22Rv1 (cell line): ENCODE measurements at regions not wholly inside any gene's neighbourhood (a gene's known extent, or its start where the extent isn't known, plus 50 kb on each side); places are given as distances from the start of the nearest gene placed in this dataset.

ENCODE experiments used
- H3K27ac ChIP-seq: fragments of 450-650 bp; 2 replicates; pipeline ENCODE4 v1.5.1; 2017
- CTCF ChIP-seq: fragments of 450-650 bp; IDR thresholded peaks from 2 replicates; pipeline ENCODE4 v1.5.1; 2017; ENCODE audit warnings: mild to moderate bottlenecking
- ZFX ChIP-seq: fragments of 450-650 bp; IDR thresholded peaks from 2 replicates; pipeline ENCODE4 v1.6.1; 2017; ENCODE audit warnings: antibody characterized with exemption, borderline replicate concordance

DNA sequence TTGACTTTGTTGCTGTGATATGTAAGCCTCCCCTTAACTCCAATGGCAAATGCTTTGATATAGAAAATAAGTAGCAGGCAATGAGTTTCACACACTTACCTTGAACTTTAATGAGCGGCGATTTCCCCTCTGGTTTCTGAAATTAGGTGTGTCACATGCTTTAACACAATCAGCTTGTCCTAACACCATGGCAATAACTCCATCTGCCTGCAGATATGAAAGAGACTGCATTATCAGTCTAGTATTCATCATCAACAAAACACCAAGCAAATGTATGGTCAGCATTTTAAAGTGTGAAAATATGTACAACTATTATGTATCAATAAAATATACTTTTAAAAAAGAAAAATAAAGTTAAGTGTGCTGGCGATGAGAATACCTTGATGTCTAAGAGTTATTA lies 128.8 kb upstream of the FAM9B start:
- TF ChIP-seq CTCF (no peak), ZFX (no peak)
- H3K27ac ChIP-seq, result no peak overlapping the region

DNA sequence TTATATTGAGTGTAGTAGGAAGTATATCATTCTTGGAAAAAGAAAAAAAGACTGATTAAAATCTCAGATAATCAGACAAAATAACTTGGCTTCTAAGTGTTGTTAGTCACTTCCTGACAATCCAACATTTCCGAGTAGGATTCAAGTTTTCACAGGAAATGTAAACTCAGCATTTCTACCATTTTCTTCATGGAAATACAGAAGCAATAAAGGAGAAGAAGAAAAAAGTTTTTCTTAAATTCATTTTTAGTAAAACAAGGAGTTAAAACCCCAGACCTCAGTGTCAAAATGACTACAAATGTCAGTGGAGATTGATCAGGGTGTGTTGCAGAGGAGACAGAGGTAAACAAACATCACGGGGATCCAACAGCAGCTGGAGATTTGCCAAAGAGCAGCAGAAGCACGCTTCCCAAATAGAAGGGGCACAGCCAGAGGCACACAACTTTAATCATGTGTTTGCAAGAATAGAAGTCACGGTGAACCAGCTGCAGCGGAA lies 129.3 kb upstream of the FAM9B start:
- TF ChIP-seq CTCF, result no peak
- TF ChIP-seq ZFX, result no peak
- H3K27ac ChIP-seq, result no peak overlapping the region

GRCh38 chrX:9164086-9164485 lies 130.2 kb upstream of the FAM9B start:
- TF ChIP-seq ZFX (no peak), CTCF (no peak)
- H3K27ac ChIP-seq, result no peak overlapping the region

DNA sequence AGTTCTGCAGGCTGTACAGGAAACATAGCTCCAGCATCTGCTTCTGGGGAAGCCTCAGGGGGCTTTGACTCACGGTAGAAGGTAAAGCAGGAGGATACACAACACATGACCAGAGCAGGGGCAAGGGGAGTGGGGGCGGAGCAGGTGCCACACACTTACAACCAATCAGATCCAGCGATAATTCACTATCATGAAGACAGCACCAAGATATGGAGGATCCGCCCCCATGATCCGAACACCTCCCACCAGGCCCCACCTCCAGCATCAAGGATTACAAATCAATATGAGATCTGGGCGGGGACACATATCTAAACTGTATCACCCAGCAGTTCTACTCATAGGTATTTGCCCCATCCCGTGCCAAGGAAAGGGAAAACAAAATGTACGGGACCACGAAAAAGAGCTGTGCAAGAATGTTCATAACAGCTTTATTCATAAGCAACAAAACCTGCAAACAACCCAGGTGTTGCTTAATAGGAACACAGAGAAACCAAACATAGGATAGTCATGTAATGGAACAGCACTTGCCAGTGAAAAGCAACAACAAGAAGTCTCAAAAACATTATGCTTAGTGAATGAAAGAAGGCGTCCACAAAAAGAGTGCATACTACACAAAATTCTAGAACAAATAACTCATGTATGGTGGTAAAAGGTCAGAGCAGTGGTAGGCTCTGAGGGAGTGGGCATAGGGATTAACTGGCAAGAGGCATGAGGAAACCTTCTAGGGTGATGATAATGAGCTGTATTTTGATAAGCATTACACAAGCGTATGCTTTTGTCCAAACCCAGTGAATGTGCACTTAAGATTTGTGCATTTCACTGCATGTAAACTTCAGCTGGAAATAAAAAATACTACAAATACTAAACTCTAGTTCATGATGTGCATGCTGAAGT lies 130.9 kb upstream of the FAM9B start:
- TF ChIP-seq ZFX (no peak), CTCF (no peak)
- H3K27ac ChIP-seq, result no peak overlapping the region

- TF ChIP-seq CTCF, result no peak
- no peak overlapping the region for H3K27ac ChIP-seq
Measured at GRCh38 chrX:9166584-9166944, 132.6 kb upstream of the FAM9B start.

GRCh38 chrX:9171841-9172463 lies 138.0 kb upstream of the FAM9B start:
- TF ChIP-seq ZFX (no peak), CTCF (no peak)
- H3K27ac ChIP-seq, result no peak overlapping the region

- no peak overlapping the region for H3K27ac ChIP-seq
Measured at GRCh38 chrX:9172464-9172850, 138.5 kb upstream of the FAM9B start.

More at GRCh38 chrX:9172464-9172850, 138.5 kb upstream of the FAM9B start:
- no peak for TF ChIP-seq ZFX
- TF ChIP-seq CTCF, result no peak
